T-cell (primary cell): ENCODE measurements at regions not wholly inside any gene's neighbourhood (a gene's known extent, or its start where the extent isn't known, plus 50 kb on each side); places are given as distances from the start of the nearest gene placed in this dataset.
"Not testable (repeated sequence)": the region's sequence is repeated elsewhere in the genome, so short reads cannot be mapped to it uniquely, and the experiment has no call there.

Source experiments
- ATAC-seq, 4 experiments: fragments of 200-7000 bp in 3 of 4; fragments of 150-1000 bp in 1 of 4; cut with Tn5 transposase; replicated peaks in 1 of 4; 1 replicate in 3 of 4; 2 replicates in 1 of 4; pipeline ENCODE4 v1.10.0; 2021; ENCODE audit warnings: moderate library complexity in 3 of 4, mild to moderate bottlenecking in 2 of 4, moderate number of reproducible peaks in 1 of 4
- CTCF ChIA-PET, 2 donors: fragments of 300-600 bp; sonication (Branson Sonifier 250); formaldehyde crosslinking; loops; one replicate each; lab custom pipeline; 2022; ENCODE audit warnings: antibody characterized with exemption in 2 of 2; lab: Charles Lee
- POLR2A ChIA-PET, 2 donors: fragments of 300-600 bp; sonication (Branson Sonifier 250); formaldehyde crosslinking; loops; one replicate each; lab custom pipeline; 2022; ENCODE audit warnings: antibody characterized with exemption in 2 of 2; lab: Charles Lee
- DNase-seq, 35 experiments: peaks; one replicate each; pipeline versions ENCODE4 v3.0.0 to v3.0.0-alpha.2; 2013 to 2023
- H3K27ac ChIP-seq: one replicate; pipeline ENCODE4 v1.5.1; 2013; ENCODE audit warnings: low read length
- H3K27me3 ChIP-seq, 2 experiments: replicated peaks in 1 of 2; 1 replicate in 1 of 2; 2 replicates in 1 of 2; pipeline versions ENCODE4 v1.6.1 to v1.7.0; 2013; ENCODE audit warnings: low read length in 1 of 2, mixed read lengths in 1 of 2; ENCODE audit not compliant: control insufficient read depth in 2 of 2, insufficient read depth in 2 of 2; ENCODE audit errors: extremely low read depth in 1 of 2
- H3K36me3 ChIP-seq, 2 donors: 1 replicate in 1 of 2; 2 replicates in 1 of 2; pipeline versions ENCODE4 v1.6.1 to v1.7.0; 2013; ENCODE audit warnings: low read length in 1 of 2; ENCODE audit not compliant: control insufficient read depth in 2 of 2, insufficient read depth in 1 of 2; ENCODE audit errors: extremely low read depth in 1 of 2
- H3K4me1 ChIP-seq, 2 experiments: 1 replicate in 1 of 2; 2 replicates in 1 of 2; pipeline versions ENCODE4 v1.6.1 to v1.7.0; 2013; ENCODE audit warnings: low read length in 2 of 2, mixed read lengths in 1 of 2; ENCODE audit not compliant: insufficient read depth in 2 of 2, control insufficient read depth in 1 of 2; ENCODE audit errors: extremely low read depth in 1 of 2
- H3K4me3 ChIP-seq, 2 donors: 1 replicate in 1 of 2; 2 replicates in 1 of 2; pipeline versions ENCODE4 v1.5.1 to v1.7.0; 2013; ENCODE audit warnings: mild to moderate bottlenecking in 2 of 2, low read length in 1 of 2, moderate library complexity in 1 of 2; ENCODE audit not compliant: control insufficient read depth in 1 of 2; ENCODE audit errors: extremely low read depth in 1 of 2
- H3K9me3 ChIP-seq: 2 replicates; pipeline ENCODE4 v1.7.0; 2013
- H3K27ac Mint-ChIP-seq, 2 donors: one replicate each; pipeline ENCODE4 v1.8.0; 2020 to 2021; ENCODE audit warnings: mild to moderate bottlenecking in 2 of 2, mixed read lengths in 2 of 2
- H3K27me3 Mint-ChIP-seq, 2 donors: one replicate each; pipeline ENCODE4 v1.8.0; 2021 to 2022; ENCODE audit warnings: mixed read lengths in 2 of 2
- H3K36me3 Mint-ChIP-seq: one replicate; pipeline ENCODE4 v1.8.0; 2021; ENCODE audit warnings: mixed read lengths
- H3K4me1 Mint-ChIP-seq, 3 donors: one replicate each; pipeline ENCODE4 v1.8.0; 2020 to 2022; ENCODE audit warnings: mixed read lengths in 3 of 3, mild to moderate bottlenecking in 1 of 3
- H3K4me3 Mint-ChIP-seq, 3 donors: one replicate each; pipeline ENCODE4 v1.8.0; 2020 to 2022; ENCODE audit warnings: mild to moderate bottlenecking in 3 of 3, mixed read lengths in 3 of 3, moderate library complexity in 3 of 3
- H3K9me3 Mint-ChIP-seq, 3 donors: one replicate each; pipeline ENCODE4 v1.8.0; 2020 to 2022; ENCODE audit warnings: mixed read lengths in 3 of 3
- WGBS: methylation state at CpG from one replicate; pipeline ENCODE4 v1.1.5; 2013; ENCODE audit warnings: missing lambda C conversion rate; ENCODE audit not compliant: insufficient coverage; 5-methylcytosine and 5-hydroxymethylcytosine counted together

DNA sequence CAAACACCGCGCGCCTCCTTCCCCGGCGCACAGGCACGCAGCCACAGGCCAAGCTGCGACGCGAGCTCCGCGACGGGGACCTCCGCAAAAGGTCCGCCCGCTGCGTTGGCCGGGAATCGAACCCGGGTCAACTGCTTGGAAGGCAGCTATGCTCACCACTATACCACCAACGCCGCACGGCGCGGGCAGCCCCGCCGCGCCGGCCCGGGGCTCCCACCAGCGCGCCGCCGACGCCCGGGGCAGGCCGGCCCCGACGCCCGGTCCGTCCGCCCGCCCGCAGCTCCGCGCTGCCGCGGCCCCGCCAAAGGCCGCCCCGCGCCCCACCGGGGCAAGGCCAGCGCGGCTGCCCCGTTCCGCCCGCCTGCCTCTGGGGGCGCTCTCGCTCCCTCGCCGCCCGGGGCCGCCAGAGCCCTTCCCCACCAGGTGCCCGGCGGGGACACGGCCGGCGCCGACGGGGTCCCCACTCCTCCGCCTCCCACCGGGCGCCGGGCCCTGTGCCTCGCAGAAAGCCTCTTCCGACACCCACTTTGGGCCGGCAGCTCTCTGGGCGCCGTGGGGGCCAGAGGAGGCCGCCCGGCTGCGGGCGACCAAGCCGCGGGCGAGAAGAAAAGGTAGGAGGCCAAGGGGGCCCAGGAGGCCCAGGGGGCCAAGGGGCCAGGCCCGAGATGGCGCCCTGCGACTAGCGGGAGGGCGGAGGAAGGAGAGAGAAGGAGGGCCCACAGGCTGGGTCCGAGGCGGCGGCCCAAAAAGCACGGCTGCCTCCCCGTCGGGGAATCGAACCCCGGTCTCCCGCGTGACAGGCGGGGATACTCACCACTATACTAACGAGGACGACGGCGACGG lies 50.2 kb upstream of the FCGR2A start:
- peak; percentile 15 to 46 (median 22) for ATAC-seq
- DNase-seq, H3K36me3 Mint-ChIP-seq, H3K27ac ChIP-seq, H3K27me3 Mint-ChIP-seq, H3K9me3 Mint-ChIP-seq, H3K9me3 ChIP-seq, H3K4me1 Mint-ChIP-seq, H3K4me3 ChIP-seq, H3K36me3 ChIP-seq, H3K27ac Mint-ChIP-seq, H3K4me3 Mint-ChIP-seq, H3K4me1 ChIP-seq, CTCF ChIA-PET, POLR2A ChIA-PET: not testable (repeated sequence)
- no CpG with 5 or more reads among the region's 107 CpGs for WGBS
- peaks cover 0 to 11% of the 10 kb centered on the region in 2 experiments for H3K27me3 ChIP-seq

DNA sequence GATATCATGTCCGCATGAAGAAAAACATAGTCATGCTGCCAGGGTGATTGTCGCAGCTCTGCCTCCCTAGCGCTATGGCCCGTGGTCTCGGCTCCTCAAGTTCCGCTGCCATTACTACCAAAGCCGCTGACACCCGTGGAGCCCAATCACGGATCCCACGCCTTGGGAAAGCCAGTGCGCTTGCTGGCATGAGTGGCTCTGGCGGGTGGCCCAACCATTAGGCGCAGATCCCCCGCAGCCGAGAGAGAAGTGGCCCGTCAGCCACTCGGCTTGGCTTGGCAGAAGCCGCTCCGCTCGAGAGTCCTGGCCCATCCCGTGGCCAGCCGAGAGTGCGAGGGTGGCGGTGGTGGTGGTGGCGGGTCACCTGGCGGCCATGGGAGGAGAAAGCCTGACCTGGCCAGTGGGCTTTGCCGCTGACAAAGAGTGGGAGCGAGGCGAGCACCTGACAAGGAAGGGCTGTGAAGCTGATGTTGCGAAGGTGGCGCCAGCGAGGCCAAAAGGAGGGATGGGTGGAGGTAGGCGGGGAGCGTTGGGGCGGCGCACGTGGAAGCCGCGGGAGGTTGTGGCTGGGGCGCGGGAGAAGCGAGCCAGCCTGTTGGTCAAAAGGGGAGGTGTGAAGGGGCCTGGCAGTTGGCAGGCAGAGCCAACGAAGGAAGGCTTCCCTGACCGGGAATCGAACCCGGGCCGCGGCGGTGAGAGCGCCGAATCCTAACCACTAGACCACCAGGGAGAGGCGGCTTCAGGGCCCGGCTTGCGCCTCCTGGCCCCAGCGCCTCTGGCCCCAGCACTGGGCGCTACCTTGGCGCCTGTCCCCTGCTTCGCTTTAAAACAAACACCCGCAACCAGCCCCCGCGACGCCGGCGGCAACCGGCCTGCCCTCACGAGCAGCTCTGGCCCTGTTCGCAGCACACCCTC lies 51.0 kb upstream of the FCGR2A start:
- WGBS = 53% methylated on average over 5 of the region's 67 CpGs
- H3K27me3 Mint-ChIP-seq, H3K4me3 Mint-ChIP-seq, H3K9me3 Mint-ChIP-seq, POLR2A ChIA-PET, H3K27me3 ChIP-seq, CTCF ChIA-PET, H3K9me3 ChIP-seq, H3K36me3 ChIP-seq, H3K27ac Mint-ChIP-seq, H3K4me3 ChIP-seq, H3K4me1 Mint-ChIP-seq, H3K36me3 Mint-ChIP-seq, H3K4me1 ChIP-seq, H3K27ac ChIP-seq: not testable (repeated sequence)
- DNase-seq = peak in 6 of 35 experiments; percentile 5 to 32 (median 16)
- peak; percentile 24 to 45 (median 34) for ATAC-seq

DNA sequence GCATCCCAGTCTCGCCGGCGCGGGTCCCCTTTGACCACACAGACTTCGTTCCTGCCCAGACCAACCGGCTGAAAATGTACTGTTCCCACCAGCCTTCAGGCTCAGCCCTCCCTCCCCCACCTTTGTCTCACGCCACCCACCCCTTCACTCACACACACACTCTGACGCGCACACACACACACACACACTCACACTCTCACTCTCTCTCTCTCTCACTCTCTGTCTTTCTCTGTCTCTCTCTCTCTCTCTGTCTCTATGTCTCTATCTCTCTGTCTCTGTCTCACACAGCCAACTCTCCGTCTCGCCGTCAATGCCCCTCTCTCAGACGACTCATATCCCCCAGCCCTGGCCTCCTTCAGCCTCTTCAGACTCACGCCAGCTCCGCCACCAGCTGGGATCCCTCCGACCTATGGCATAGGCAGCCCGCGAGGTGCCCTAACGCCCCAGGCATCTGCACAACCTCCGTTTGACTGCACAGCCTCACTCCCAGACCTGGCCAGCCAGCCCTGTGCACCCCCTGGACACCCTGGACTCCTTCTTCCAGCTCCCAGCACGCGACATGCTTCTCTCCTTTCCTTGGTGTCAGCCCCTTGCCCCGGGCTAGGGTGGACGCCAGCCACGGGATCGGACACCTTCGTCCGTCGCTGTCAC lies 53.4 kb upstream of the FCGR2A start:
- H3K9me3 ChIP-seq, H3K27ac Mint-ChIP-seq, H3K4me1 ChIP-seq, H3K9me3 Mint-ChIP-seq, H3K4me3 Mint-ChIP-seq, DNase-seq, H3K27ac ChIP-seq, POLR2A ChIA-PET, H3K36me3 ChIP-seq, H3K4me3 ChIP-seq, CTCF ChIA-PET, H3K4me1 Mint-ChIP-seq, H3K27me3 Mint-ChIP-seq, H3K36me3 Mint-ChIP-seq, ATAC-seq, H3K27me3 ChIP-seq: not testable (repeated sequence)
- no CpG with 5 or more reads among the region's 29 CpGs for WGBS

DNA sequence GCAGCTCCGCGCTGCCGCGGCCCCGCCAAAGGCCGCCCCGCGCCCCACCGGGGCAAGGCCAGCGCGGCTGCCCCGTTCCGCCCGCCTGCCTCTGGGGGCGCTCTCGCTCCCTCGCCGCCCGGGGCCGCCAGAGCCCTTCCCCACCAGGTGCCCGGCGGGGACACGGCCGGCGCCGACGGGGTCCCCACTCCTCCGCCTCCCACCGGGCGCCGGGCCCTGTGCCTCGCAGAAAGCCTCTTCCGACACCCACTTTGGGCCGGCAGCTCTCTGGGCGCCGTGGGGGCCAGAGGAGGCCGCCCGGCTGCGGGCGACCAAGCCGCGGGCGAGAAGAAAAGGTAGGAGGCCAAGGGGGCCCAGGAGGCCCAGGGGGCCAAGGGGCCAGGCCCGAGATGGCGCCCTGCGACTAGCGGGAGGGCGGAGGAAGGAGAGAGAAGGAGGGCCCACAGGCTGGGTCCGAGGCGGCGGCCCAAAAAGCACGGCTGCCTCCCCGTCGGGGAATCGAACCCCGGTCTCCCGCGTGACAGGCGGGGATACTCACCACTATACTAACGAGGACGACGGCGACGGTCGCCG lies 57.4 kb upstream of the FCGR2A start:
- H3K36me3 Mint-ChIP-seq, H3K4me3 Mint-ChIP-seq, H3K27ac Mint-ChIP-seq, H3K27me3 Mint-ChIP-seq, H3K4me3 ChIP-seq, CTCF ChIA-PET, DNase-seq, H3K27me3 ChIP-seq, H3K4me1 Mint-ChIP-seq, H3K9me3 Mint-ChIP-seq, H3K4me1 ChIP-seq, H3K27ac ChIP-seq, POLR2A ChIA-PET, H3K9me3 ChIP-seq, H3K36me3 ChIP-seq: not testable (repeated sequence)
- peak in 3 of 4 experiments; percentile 14 to 35 (median 34) for ATAC-seq
- no CpG with 5 or more reads among the region's 66 CpGs for WGBS

DNA sequence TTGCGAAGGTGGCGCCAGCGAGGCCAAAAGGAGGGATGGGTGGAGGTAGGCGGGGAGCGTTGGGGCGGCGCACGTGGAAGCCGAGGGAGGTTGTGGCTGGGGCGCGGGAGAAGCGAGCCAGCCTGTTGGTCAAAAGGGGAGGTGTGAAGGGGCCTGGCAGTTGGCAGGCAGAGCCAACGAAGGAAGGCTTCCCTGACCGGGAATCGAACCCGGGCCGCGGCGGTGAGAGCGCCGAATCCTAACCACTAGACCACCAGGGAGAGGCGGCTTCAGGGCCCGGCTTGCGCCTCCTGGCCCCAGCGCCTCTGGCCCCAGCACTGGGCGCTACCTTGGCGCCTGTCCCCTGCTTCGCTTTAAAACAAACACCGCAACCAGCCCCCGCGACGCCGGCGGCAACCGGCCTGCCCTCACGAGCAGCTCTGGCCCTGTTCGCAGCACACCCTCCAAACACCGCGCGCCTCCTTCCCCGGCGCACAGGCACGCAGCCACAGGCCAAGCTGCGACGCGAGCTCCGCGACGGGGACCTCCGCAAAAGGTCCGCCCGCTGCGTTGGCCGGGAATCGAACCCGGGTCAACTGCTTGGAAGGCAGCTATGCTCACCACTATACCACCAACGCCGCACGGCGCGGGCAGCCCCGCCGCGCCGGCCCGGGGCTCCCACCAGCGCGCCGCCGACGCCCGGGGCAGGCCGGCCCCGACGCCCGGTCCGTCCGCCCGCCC lies 58.1 kb upstream of the FCGR2A start:
- H3K36me3 Mint-ChIP-seq = not testable (repeated sequence)

GRCh38 chr1:161444725-161445124 lies 60.5 kb upstream of the FCGR2A start:
- H3K9me3 ChIP-seq, H3K4me1 ChIP-seq, H3K27ac ChIP-seq, CTCF ChIA-PET, H3K4me3 Mint-ChIP-seq, H3K36me3 Mint-ChIP-seq, H3K4me1 Mint-ChIP-seq, H3K4me3 ChIP-seq, H3K36me3 ChIP-seq, H3K9me3 Mint-ChIP-seq, ATAC-seq, POLR2A ChIA-PET, H3K27ac Mint-ChIP-seq: not testable (repeated sequence)
- DNase-seq = peak in 10 of 35 experiments; percentile 12 to 41 (median 20)
- WGBS = 82% methylated on average over 8 of the region's 18 CpGs
- H3K27me3 ChIP-seq = peaks cover 0 to 10% of the 10 kb centered on the region in 2 experiments
- peaks cover 5 to 17% of the 10 kb centered on the region in 2 donors for H3K27me3 Mint-ChIP-seq

More for the DNA sequence above, 58.1 kb upstream of the FCGR2A start:
- DNase-seq, H3K9me3 Mint-ChIP-seq, H3K27ac Mint-ChIP-seq, H3K9me3 ChIP-seq, H3K27me3 ChIP-seq, H3K4me3 Mint-ChIP-seq, H3K4me1 ChIP-seq, H3K27ac ChIP-seq, H3K4me3 ChIP-seq, CTCF ChIA-PET, H3K36me3 ChIP-seq, H3K4me1 Mint-ChIP-seq, POLR2A ChIA-PET: not testable (repeated sequence)
- peak in 3 of 4 experiments; percentile 15 to 17 (median 15) for ATAC-seq
- no CpG with 5 or more reads among the region's 79 CpGs for WGBS
- peaks cover 4 to 11% of the 10 kb centered on the region in 2 donors for H3K27me3 Mint-ChIP-seq
